ENCODE measurements at regions not wholly inside any gene's neighbourhood (a gene's known extent, or its start where the extent isn't known, plus 50 kb on each side); places are given as distances from the start of the nearest gene placed in this dataset.
A peak's percentile ranks its signal among the peaks of the same experiment; 100 is the strongest.

DNA sequence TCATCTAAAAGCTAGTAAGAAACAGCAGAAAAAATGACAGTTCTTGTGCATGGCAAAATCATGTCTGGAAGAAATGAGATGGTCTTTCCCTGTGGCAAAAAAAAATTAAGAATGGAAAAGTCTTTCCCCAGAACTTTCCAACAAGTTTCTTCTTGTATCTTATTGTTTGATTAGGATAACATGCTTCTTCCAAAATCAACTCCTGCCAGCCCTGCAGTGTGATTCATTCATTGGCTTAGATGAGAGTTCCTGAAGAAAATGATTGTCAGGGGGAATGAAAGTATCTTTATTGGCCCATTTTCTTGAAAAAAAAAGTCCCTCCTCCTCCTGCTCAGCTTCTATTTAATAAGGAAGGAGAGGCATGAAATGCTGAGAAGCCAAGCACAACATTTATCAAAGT is 407.7 kb downstream of the ARAP2 start:
- Mint-ChIP-seq H3K4me1 (no peaks in the 10 kb centered on the region), H3K4me3 (no peak overlapping the region), H3K9me3 (peaks cover 3% of the 10 kb centered on the region), H3K36me3 (no peaks in the 10 kb centered on the region), H3K27ac (no peak overlapping the region), H3K27me3 (ENCODE audit: insufficient read depth, low read depth) (no peaks in the 10 kb centered on the region)
- Histone ChIP-seq H3K9me3 (ENCODE audit: low read depth) (no peaks in the 10 kb centered on the region), H3K4me3 (no peak overlapping the region), H3F3A (ENCODE audit: low read depth) (no peaks in the 10 kb centered on the region), H3K27me3 (no peaks in the 10 kb centered on the region), H3K4me2 (no peak overlapping the region), H3K9ac (no peak overlapping the region), H3K36me3 (no peaks in the 10 kb centered on the region), H3K4me1 (no peaks in the 10 kb centered on the region), H2AFZ (replicated peaks) (no peak overlapping the region), H3K27ac (no peak overlapping the region), H3K79me2 (ENCODE audit: low read depth) (no peaks in the 10 kb centered on the region), H4K20me1 (ENCODE audit: low read depth) (no peaks in the 10 kb centered on the region)
- TF ChIP-seq CTCF (IDR thresholded peaks at IDR 0.05) (no peak), EZH2 (IDR thresholded peaks at IDR 0.05) (no peak), EZH2phosphoT487 (IDR thresholded peaks at IDR 0.05) (no peak)
- DNase-seq (ENCODE audit: low spot score) = no peak

DNA sequence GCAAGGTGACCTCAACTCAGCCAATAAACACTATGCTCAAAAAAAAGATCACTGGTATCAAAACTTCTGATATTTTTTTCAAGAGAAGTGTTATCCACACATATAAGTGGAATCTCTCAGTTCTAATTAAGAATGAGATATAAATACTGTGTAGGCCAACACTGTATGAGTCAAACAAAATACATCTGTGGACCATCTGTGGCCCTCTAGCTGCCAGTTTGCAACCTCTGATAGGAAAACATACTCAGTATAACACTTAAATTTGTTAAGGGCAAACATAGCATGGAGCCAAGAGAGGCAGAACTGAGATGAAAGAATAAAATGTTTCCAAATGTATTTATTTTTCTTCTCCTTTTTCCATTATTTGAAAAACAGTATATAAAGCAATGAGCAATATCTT is 377.3 kb downstream of the ARAP2 start:
- H3K27ac ChIP-seq = no peak overlapping the region
- Mint-ChIP-seq H3K4me1 (no peaks in the 10 kb centered on the region), H3K27me3 (ENCODE audit: insufficient read depth, low read depth) (peaks cover 2% of the 10 kb centered on the region), H3K9me3 (no peaks in the 10 kb centered on the region), H3K4me3 (no peak overlapping the region), H3K27ac (no peak overlapping the region), H3K36me3 (no peaks in the 10 kb centered on the region)
- DNase-seq (ENCODE audit: low spot score) = no peak
- H3K27me3 ChIP-seq = no peaks in the 10 kb centered on the region
- H3K9me3 ChIP-seq (ENCODE audit: low read depth) = no peaks in the 10 kb centered on the region
- H3K9ac ChIP-seq = no peak overlapping the region
- H4K20me1 ChIP-seq (ENCODE audit: low read depth) = no peaks in the 10 kb centered on the region
- H3K4me1 ChIP-seq = no peaks in the 10 kb centered on the region
- H3F3A ChIP-seq (ENCODE audit: low read depth) = no peaks in the 10 kb centered on the region
- no peaks in the 10 kb centered on the region for H3K36me3 ChIP-seq
- no peaks in the 10 kb centered on the region for H3K79me2 ChIP-seq (ENCODE audit: low read depth)
- TF ChIP-seq CTCF (IDR thresholded peaks at IDR 0.05) = no peak
- no peak for TF ChIP-seq EZH2 (IDR thresholded peaks at IDR 0.05)
- TF ChIP-seq EZH2phosphoT487 (IDR thresholded peaks at IDR 0.05) = no peak
- H3K4me3 ChIP-seq = no peak overlapping the region
- no peak overlapping the region for H2AFZ ChIP-seq (replicated peaks)
- no peak overlapping the region for H3K4me2 ChIP-seq

DNA sequence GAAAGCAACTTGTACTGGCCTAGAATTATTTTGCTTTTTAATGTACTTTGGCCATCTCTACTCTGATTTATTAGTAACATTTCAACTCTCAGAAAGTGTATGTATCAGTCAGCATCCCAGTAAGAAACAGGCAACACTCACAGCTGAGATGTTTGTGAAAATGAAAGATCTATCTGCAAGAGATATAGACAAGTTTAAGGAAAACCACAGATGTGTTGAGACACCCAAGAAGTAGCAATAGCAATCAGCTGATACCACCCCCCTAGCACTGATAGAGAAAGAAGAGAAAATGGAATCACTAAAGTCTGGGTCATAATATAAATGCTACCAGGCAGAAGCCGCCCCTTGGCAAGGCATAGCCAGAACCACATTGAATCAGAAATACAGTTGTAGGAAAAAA is 372.0 kb downstream of the ARAP2 start:
- Mint-ChIP-seq H3K27ac (peak overlapping the region; percentile 59), H3K4me1 (no peaks in the 10 kb centered on the region), H3K9me3 (no peaks in the 10 kb centered on the region), H3K27me3 (ENCODE audit: insufficient read depth, low read depth) (no peaks in the 10 kb centered on the region), H3K36me3 (no peaks in the 10 kb centered on the region), H3K4me3 (no peak overlapping the region)
- H3K9me3 ChIP-seq (ENCODE audit: low read depth) = no peaks in the 10 kb centered on the region
- H3K4me1 ChIP-seq = no peaks in the 10 kb centered on the region
- H3F3A ChIP-seq (ENCODE audit: low read depth) = no peaks in the 10 kb centered on the region
- H3K27me3 ChIP-seq = no peaks in the 10 kb centered on the region
- H3K4me3 ChIP-seq = no peak overlapping the region
- H3K4me2 ChIP-seq = no peak overlapping the region
- no peak for DNase-seq (ENCODE audit: low spot score)
- H4K20me1 ChIP-seq (ENCODE audit: low read depth) = no peaks in the 10 kb centered on the region
- H3K9ac ChIP-seq = no peak overlapping the region
- H3K79me2 ChIP-seq (ENCODE audit: low read depth) = no peaks in the 10 kb centered on the region
- no peak for TF ChIP-seq CTCF (IDR thresholded peaks at IDR 0.05)
- no peak for TF ChIP-seq EZH2phosphoT487 (IDR thresholded peaks at IDR 0.05)
- no peak for TF ChIP-seq EZH2 (IDR thresholded peaks at IDR 0.05)
- no peaks in the 10 kb centered on the region for H3K36me3 ChIP-seq
- no peak overlapping the region for H3K27ac ChIP-seq
- H2AFZ ChIP-seq (replicated peaks) = no peak overlapping the region

- Histone ChIP-seq H3K27ac (no peak overlapping the region), H4K20me1 (ENCODE audit: low read depth) (no peaks in the 10 kb centered on the region), H2AFZ (replicated peaks) (no peak overlapping the region), H3K27me3 (no peaks in the 10 kb centered on the region), H3F3A (ENCODE audit: low read depth) (no peaks in the 10 kb centered on the region), H3K9ac (no peak overlapping the region), H3K9me3 (ENCODE audit: low read depth) (no peaks in the 10 kb centered on the region), H3K4me3 (no peak overlapping the region), H3K36me3 (no peaks in the 10 kb centered on the region), H3K79me2 (ENCODE audit: low read depth) (no peaks in the 10 kb centered on the region), H3K4me1 (no peaks in the 10 kb centered on the region), H3K4me2 (no peak overlapping the region)
- Mint-ChIP-seq H3K27ac (no peak overlapping the region), H3K4me1 (no peaks in the 10 kb centered on the region), H3K27me3 (ENCODE audit: insufficient read depth, low read depth) (no peaks in the 10 kb centered on the region), H3K36me3 (no peaks in the 10 kb centered on the region), H3K9me3 (no peaks in the 10 kb centered on the region), H3K4me3 (no peak overlapping the region)
- TF ChIP-seq EZH2phosphoT487 (IDR thresholded peaks at IDR 0.05) (no peak), EZH2 (IDR thresholded peaks at IDR 0.05) (no peak), CTCF (IDR thresholded peaks at IDR 0.05) (no peak)
- no peak for DNase-seq (ENCODE audit: low spot score)
These were observed 364.8 kb downstream of the ARAP2 start for GRCh38 chr4:35879479-35879878.

Measured in neural progenitor cell (in vitro differentiated cells).